ENCODE measurements at regions not wholly inside any gene's neighbourhood (a gene's known extent, or its start where the extent isn't known, plus 50 kb on each side); places are given as distances from the start of the nearest gene placed in this dataset.
"Not testable (repeated sequence)": the region's sequence is repeated elsewhere in the genome, so short reads cannot be mapped to it uniquely, and the experiment has no call there.

GRCh38 chr17:45575126-45575885 lies 84.8 kb upstream of the PLEKHM1 start:
- H3K27ac ChIP-seq: no peak overlapping the region
- TF ChIP-seq POLR2A (IDR thresholded peaks at IDR 0.05): no peak
- TF ChIP-seq, protein P1, sequence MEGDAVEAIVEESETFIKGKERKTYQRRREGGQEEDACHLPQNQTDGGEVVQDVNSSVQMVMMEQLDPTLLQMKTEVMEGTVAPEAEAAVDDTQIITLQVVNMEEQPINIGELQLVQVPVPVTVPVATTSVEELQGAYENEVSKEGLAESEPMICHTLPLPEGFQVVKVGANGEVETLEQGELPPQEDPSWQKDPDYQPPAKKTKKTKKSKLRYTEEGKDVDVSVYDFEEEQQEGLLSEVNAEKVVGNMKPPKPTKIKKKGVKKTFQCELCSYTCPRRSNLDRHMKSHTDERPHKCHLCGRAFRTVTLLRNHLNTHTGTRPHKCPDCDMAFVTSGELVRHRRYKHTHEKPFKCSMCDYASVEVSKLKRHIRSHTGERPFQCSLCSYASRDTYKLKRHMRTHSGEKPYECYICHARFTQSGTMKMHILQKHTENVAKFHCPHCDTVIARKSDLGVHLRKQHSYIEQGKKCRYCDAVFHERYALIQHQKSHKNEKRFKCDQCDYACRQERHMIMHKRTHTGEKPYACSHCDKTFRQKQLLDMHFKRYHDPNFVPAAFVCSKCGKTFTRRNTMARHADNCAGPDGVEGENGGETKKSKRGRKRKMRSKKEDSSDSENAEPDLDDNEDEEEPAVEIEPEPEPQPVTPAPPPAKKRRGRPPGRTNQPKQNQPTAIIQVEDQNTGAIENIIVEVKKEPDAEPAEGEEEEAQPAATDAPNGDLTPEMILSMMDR (IDR thresholded peaks at IDR 0.05): no peak
- H3K36me3 ChIP-seq (replicated peaks in 1 of 2; ENCODE audit: insufficient read depth in 1 of 2, low read depth in 2 of 2): no peaks in the 10 kb centered on the region
- 86 to 95% methylated on average over 1 of the region's 1 CpG for WGBS, 2 donors
- intact Hi-C loops (cut with DNase I): no loop called here
- H3K4me1 ChIP-seq: no peaks in the 10 kb centered on the region
- no peak overlapping the region for H3K4me3 ChIP-seq
- H3K9me3 ChIP-seq: no peaks in the 10 kb centered on the region
- DNase-seq (no peak), ATAC-seq (no peak)
- H3K27me3 ChIP-seq: no peaks in the 10 kb centered on the region

DNA sequence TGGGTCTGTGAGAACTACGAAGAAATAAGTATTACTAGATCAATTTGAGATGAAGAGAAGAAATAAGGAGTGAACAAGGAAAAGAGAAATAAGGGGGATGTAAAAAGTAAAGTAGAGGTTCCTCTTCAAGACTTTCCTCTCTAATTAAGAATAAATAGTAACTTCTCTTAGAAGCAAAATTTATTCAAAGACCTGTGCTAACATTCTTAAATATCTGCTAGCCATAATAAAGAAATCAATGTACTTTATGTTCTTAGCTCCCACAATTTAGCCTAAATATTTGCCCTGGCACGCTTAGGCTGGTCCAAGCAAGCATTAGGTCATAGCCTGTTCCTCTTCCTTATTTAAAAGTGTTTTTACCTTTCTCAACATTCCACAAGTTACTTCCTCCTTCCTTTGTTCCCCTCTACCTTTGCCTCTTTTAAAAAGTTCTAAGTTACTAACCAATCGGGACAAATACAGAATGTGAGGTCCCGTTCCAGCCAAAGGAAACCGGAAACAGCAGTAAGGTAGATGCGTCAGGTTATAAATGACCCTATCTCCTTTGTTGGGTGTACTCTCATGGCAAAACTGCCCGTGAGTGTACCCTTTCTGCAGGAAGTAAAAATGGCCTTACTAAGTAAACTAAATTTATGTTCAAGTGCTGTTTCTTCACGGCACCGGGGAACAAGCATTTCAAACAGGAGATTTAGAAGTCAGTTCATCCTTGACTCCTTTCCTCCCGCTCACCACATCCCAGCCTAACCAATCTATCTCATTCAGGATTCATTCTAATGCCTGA lies 86.2 kb upstream of the PLEKHM1 start:
- whole genome bisulfite sequencing, 2 donors: 74 to 78% methylated on average over 10 of the region's 10 CpGs
- H3K4me3 ChIP-seq; intact Hi-C loops (cut with DNase I); H3K4me1 ChIP-seq; ATAC-seq; DNase-seq; H3K27me3 ChIP-seq; H3K27ac ChIP-seq; H3K9me3 ChIP-seq; H3K36me3 ChIP-seq (replicated peaks in 1 of 2; ENCODE audit: insufficient read depth in 1 of 2, low read depth in 2 of 2): not testable (repeated sequence)

GRCh38 chr17:45577571-45578279 lies 87.2 kb upstream of the PLEKHM1 start:
- H3K36me3 ChIP-seq (replicated peaks in 1 of 2; ENCODE audit: insufficient read depth in 1 of 2, low read depth in 2 of 2): no peaks in the 10 kb centered on the region
- no peak overlapping the region for H3K4me3 ChIP-seq
- 81 to 88% methylated on average over 6 of the region's 6 CpGs for WGBS, 2 donors
- no peaks in the 10 kb centered on the region for H3K4me1 ChIP-seq
- H3K27me3 ChIP-seq: no peaks in the 10 kb centered on the region
- intact Hi-C loops (cut with DNase I): no loop called here
- no peak overlapping the region for H3K27ac ChIP-seq
- TF ChIP-seq POLR2A (IDR thresholded peaks at IDR 0.05): no peak
- TF ChIP-seq, protein P1 (IDR thresholded peaks at IDR 0.05): no peak
- DNase-seq (no peak), ATAC-seq (no peak)
- H3K9me3 ChIP-seq: no peaks in the 10 kb centered on the region

GRCh38 chr17:45578516-45579455 lies 88.3 kb upstream of the PLEKHM1 start:
- H3K9me3 ChIP-seq: no peaks in the 10 kb centered on the region
- H3K4me3 ChIP-seq: no peak overlapping the region
- no peak for DNase-seq
- no peak for TF ChIP-seq POLR2A (IDR thresholded peaks at IDR 0.05)
- TF ChIP-seq, protein P1 (IDR thresholded peaks at IDR 0.05): no peak
- no peak overlapping the region for H3K27ac ChIP-seq
- WGBS, 2 donors: 90% methylated on average over 10 of the region's 10 CpGs
- no peak for ATAC-seq
- no peaks in the 10 kb centered on the region for H3K36me3 ChIP-seq (replicated peaks in 1 of 2; ENCODE audit: insufficient read depth in 1 of 2, low read depth in 2 of 2)
- peaks cover 4% of the 10 kb centered on the region for H3K4me1 ChIP-seq
- H3K27me3 ChIP-seq: no peaks in the 10 kb centered on the region
- intact Hi-C loops (cut with DNase I): no loop called here
